HG02885 (cell line): ENCODE measurements at regions not wholly inside any gene's neighbourhood (a gene's known extent, or its start where the extent isn't known, plus 50 kb on each side); places are given as distances from the start of the nearest gene placed in this dataset.
"Not testable (repeated sequence)": the region's sequence is repeated elsewhere in the genome, so short reads cannot be mapped to it uniquely, and the experiment has no call there.

Source experiments
- ATAC-seq: cut with Tn5 transposase; IDR thresholded peaks from one replicate; pipeline ENCODE4 v1.9.1; 2021; ENCODE audit warnings: mild to moderate bottlenecking; ENCODE audit not compliant: unreplicated experiment, poor library complexity

GRCh38 chr7:67655168-67655567 lies 658.5 kb downstream of the TYW1 start:
- no peak for ATAC-seq

DNA sequence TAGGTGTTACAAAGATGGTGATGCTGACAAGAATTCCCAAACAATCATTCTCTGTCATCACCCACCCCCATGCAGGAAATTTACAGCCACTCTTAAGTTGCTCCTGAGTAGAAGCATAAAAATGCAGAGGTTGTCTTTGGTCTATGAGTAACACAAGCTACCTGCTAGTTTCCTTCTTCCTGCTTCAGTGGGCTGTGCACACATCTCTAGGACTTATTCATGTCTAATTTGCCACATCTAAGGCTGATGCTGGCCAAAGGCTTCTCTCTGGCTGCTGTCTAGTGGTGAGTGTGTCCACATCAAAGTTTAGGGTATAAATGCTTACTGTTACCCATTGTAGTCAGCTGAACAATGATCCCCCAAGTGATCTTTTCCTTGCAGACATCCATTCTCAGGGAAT lies 662.5 kb downstream of the TYW1 start:
- no peak for ATAC-seq

DNA sequence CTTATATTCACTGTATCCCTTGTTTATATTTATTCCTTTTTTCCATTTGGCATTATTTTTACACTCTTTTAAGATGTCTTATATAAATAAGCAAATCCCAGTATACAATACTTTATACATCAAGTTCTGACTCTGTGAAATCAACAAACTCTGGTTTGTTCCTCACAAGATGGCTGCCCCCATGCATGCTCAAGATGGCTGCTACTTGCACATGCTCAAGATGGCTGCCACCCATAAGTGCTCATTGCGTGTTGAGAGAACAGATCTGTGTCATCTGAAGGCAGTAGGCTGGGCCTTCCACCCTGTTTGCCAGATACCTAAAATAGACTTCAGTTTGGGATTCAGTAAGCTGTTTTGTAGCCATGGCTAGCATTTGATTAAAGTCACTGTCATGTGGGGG lies 666.2 kb downstream of the TYW1 start:
- no peak for ATAC-seq

- ATAC-seq, result no peak
These were observed 667.0 kb downstream of the TYW1 start for GRCh38 chr7:67663644-67664043.

DNA sequence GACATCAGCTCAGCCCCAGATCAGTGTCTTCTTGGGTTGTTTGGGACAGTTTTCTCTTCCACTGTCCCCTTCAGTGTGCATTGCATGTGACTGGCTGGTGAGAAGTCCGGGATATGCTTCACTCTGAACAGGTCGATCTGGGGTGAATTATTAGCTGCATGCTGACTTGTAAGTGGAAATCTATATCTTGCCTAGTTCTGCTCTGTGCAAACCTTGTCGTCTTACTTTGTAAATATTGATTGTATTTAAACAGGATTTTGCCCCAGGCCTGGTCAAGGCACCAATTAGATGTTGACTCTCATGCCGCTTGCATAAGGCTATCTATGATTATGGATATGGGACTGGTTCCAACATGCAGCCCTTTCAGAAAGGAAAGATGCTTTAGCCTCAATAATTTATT lies 669.7 kb downstream of the TYW1 start:
- ATAC-seq, result not testable (repeated sequence)

DNA sequence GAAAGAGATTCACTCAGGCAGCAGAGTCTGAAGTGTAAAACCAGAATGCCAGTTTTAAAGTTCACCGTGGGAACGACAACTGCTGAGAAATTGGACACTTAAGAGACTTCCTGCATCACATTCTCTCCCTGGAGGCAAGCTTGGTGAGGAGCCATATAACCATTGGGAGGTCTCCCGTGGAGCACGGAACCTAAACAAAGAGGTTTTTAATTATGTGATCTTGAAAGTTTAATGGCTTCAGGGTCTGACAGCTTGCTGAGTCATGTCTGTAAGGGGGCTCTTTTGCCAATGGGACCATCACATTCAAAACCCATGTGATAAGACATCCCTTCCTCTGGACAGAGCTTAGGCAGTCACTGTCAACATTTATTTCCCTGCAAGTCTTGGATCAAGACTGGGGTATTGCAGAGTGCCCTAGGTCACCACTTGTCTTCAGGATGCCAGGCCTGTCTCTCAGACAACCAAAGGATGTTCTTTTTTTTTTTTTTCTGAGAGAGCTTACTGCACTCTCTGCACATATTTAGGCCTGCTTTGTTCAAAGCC lies 674.4 kb downstream of the TYW1 start:
- ATAC-seq, result no peak

- no peak for ATAC-seq
These were observed 677.2 kb downstream of the TYW1 start for GRCh38 chr7:67673861-67674260.

- ATAC-seq, result not testable (repeated sequence)
These were observed 678.2 kb downstream of the TYW1 start for GRCh38 chr7:67674862-67675261.

- no peak for ATAC-seq
These were observed 679.3 kb downstream of the TYW1 start for GRCh38 chr7:67675971-67676370.

- no peak for ATAC-seq
These were observed 681.8 kb downstream of the TYW1 start for GRCh38 chr7:67678419-67678818.

GRCh38 chr7:67683628-67684027 lies 687.0 kb downstream of the TYW1 start:
- ATAC-seq, result no peak

DNA sequence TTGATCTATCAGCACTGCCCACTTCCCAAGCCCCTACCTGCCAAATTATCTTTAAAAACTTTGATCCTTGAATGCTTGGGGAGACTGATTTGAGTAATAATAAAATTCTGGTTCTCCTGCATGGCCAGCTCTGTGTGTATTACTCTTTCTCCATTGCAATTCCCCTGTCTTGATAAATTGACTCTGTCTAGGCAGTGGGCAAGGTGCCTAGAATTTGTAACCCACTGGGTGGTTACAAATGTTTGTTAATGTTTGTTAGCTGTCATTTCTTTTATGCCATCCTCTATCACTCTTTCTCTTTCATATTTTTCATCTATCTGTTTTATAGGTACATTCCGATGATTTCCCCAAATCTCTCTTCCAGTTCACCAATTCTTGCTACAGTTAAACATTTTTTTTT lies 694.1 kb downstream of the TYW1 start:
- ATAC-seq, result no peak

GRCh38 chr7:67692425-67692824 lies 695.8 kb downstream of the TYW1 start:
- ATAC-seq, result no peak

GRCh38 chr7:67696124-67696523 lies 699.5 kb downstream of the TYW1 start:
- no peak for ATAC-seq

- ATAC-seq, result no peak
These were observed 700.2 kb downstream of the TYW1 start for GRCh38 chr7:67696878-67697277.

- no peak for ATAC-seq
These were observed 701.7 kb downstream of the TYW1 start for GRCh38 chr7:67698354-67698753.

DNA sequence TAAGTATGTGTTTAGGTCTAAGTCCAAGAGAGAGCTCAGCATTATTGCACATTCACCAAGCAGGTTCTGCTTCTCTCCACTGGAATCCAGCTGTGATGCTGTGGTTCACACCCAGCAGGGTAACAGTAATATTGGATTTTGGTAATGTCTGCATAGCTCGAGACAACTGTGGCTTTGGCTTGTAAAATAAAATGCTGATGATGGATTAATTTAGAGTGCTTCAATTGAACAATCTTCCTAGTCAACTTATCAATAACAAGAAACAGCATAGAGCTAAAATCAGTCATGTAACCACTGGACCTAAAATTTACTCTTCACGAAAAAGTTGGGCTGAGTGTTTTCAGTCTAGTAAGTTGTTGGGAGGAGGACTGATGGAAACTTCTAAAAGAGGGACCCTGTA lies 709.2 kb downstream of the TYW1 start:
- no peak for ATAC-seq

GRCh38 chr7:67711706-67712105 lies 715.1 kb downstream of the TYW1 start:
- ATAC-seq, result no peak

GRCh38 chr7:67713451-67714056 lies 716.9 kb downstream of the TYW1 start:
- no peak for ATAC-seq

DNA sequence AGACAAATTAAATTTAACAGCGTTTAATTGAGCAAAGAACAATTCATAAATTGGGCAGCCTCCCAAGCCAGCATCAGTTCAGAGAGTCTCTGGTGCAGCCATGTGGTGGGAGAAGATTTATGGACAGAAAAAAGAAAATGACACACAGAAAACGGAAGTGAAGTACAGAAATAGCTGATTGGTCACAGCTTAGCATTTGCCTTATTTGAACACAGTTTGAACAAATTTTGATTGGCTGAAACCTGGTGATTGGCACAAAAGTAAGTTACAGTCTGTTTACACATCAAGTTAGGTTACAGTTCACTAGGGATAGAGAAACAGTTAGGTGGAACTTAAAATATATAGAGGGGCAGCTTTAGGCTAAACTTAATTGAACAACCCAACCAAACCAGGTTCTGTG lies 720.1 kb downstream of the TYW1 start:
- no peak for ATAC-seq

DNA sequence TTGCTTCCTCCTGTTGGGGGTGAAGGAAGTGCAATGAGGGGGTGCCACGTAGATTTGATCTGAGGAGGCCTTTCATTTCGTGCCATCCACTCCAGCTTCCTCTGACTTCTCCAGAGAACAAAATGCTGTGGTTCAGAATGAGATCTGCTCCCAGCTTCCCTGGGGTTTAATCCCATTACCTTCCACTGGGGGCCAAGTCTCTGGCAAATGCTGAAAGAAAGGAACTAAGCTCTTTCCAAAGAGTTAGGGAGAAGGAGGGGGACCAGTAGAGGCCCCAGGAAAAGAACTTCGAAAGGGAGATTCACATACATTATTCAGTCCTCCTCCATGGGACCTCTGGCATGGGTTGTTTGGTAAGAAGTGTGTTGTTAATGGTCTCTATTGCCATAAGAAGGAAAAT lies 727.0 kb downstream of the TYW1 start:
- ATAC-seq, result no peak

DNA sequence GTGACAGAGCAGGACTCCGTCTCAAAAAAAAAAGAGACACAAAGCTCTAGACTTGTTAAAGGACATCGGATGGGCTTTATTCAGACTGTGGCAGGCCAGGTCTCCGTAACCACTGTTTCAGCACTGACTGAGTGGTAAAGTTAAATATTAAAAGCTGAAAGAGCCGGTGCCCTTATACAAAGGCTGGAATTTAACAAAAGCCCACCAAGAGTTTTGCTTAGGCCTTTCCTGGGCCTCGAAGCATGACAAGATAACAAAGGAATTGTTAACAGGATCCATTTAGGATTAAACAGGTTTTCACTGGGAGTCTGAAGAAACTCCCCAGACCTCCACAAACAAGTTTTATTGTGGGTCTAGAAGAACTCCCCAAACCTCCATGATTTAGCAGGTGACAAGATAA lies 727.8 kb downstream of the TYW1 start:
- ATAC-seq, result no peak

GRCh38 chr7:67724955-67725354 lies 728.3 kb downstream of the TYW1 start:
- no peak for ATAC-seq
